Esophagus muscularis mucosa (tissue), 3 donors: ENCODE measurements at regions not wholly inside any gene's neighbourhood (a gene's known extent, or its start where the extent isn't known, plus 50 kb on each side); places are given as distances from the start of the nearest gene placed in this dataset.

Experiments used
- EP300 ChIP-seq: sonication (generic); formaldehyde crosslinking; IDR thresholded peaks from one replicate; pipeline ENCODE4 v1.6.1; 2017; ENCODE audit warnings: antibody characterized with exemption
- TF ChIP-seq, protein P1 (sequence below), 3 experiments: fragments of 200-600 bp in 2 of 3; fragments of 450-650 bp in 1 of 3; sonication (generic) in 2 of 3; IDR thresholded peaks; one replicate each; pipeline ENCODE4 v1.5.1; 2017 to 2019; ENCODE audit warnings: antibody characterized with exemption in 3 of 3, mild to moderate bottlenecking in 2 of 3, moderate library complexity in 1 of 3

DNA sequence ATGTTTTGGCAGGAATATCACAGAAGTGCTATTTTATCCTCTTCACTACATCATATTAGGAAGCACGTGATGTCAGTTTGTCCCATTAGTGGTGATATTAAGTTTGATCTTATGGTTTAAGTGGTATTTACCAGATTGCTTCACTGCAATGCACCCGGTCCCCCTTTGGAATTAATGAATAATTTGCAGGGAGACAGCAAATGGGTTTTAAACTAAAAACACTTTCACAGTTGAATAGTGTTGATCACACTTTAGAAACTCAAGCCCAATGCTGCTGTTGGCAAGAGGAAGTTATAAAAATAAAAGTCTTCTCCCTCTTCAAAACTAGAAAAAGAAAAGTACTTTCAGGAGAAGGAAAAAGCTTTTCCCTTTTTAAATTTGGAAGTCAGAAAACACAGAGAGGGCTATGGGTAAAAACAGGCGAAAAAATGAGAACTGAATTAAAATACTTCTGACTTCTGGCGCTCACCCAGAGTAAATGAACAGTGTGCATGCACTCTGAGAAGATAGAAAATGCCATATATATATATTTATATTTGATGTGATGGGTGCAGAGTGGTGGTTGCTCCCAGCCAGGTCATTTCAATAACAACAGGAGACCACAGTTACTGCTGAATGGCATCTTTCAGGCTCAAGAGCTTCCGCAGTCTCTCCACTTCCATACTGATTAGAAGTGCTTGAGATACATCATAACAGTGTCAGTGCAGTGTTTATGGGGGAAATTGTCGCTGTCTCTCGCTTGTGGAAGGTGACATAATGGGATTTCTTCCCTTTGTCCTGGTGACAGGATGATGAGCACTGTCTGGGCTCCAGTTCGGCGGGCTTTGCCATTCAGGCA is 278.0 kb downstream of the ZSWIM6 start:
- no peak for TF ChIP-seq EP300
- TF ChIP-seq, protein P1, sequence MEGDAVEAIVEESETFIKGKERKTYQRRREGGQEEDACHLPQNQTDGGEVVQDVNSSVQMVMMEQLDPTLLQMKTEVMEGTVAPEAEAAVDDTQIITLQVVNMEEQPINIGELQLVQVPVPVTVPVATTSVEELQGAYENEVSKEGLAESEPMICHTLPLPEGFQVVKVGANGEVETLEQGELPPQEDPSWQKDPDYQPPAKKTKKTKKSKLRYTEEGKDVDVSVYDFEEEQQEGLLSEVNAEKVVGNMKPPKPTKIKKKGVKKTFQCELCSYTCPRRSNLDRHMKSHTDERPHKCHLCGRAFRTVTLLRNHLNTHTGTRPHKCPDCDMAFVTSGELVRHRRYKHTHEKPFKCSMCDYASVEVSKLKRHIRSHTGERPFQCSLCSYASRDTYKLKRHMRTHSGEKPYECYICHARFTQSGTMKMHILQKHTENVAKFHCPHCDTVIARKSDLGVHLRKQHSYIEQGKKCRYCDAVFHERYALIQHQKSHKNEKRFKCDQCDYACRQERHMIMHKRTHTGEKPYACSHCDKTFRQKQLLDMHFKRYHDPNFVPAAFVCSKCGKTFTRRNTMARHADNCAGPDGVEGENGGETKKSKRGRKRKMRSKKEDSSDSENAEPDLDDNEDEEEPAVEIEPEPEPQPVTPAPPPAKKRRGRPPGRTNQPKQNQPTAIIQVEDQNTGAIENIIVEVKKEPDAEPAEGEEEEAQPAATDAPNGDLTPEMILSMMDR (IDR thresholded peaks at IDR 0.05), result no peak
